ENCODE measurements at regions not wholly inside any gene's neighbourhood (a gene's known extent, or its start where the extent isn't known, plus 50 kb on each side); places are given as distances from the start of the nearest gene placed in this dataset.

DNA sequence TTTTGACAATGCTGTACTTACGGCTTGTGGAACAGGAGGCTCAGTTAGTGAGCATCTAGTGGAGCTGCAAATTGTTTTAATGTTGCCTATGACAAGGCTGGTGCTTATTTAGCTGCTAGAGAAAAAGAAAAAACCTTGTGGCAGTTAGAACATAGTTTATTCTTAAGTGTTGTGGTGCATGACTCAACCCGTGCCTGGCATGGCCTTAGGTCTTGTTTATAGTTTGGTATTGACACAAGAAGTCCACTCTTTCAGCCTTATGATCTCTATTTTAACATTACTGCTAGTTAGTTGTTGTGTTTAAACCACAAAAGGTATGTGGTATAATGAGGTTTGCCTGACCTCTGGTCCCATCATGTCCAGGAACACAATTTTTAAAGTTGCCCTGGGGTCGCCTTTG lies 744.6 kb downstream of the FAM181B start:
- TF ChIP-seq, protein P1, sequence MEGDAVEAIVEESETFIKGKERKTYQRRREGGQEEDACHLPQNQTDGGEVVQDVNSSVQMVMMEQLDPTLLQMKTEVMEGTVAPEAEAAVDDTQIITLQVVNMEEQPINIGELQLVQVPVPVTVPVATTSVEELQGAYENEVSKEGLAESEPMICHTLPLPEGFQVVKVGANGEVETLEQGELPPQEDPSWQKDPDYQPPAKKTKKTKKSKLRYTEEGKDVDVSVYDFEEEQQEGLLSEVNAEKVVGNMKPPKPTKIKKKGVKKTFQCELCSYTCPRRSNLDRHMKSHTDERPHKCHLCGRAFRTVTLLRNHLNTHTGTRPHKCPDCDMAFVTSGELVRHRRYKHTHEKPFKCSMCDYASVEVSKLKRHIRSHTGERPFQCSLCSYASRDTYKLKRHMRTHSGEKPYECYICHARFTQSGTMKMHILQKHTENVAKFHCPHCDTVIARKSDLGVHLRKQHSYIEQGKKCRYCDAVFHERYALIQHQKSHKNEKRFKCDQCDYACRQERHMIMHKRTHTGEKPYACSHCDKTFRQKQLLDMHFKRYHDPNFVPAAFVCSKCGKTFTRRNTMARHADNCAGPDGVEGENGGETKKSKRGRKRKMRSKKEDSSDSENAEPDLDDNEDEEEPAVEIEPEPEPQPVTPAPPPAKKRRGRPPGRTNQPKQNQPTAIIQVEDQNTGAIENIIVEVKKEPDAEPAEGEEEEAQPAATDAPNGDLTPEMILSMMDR (conservative IDR thresholded peaks at IDR 0.05 in 1 of 2, IDR thresholded peaks at IDR 0.05 in 1 of 2; ENCODE audit: extremely low read depth in 1 of 2, insufficient read depth in 1 of 2, low read depth in 1 of 2, low read length in 2 of 2), result no peak
- TF ChIP-seq EZH2 (IDR thresholded peaks at IDR 0.05; ENCODE audit: borderline replicate concordance, low read length), result no peak

All from mammary epithelial cell (primary cell).